GDM1 (cell line): ENCODE measurements at regions not wholly inside any gene's neighbourhood (a gene's known extent, or its start where the extent isn't known, plus 50 kb on each side); places are given as distances from the start of the nearest gene placed in this dataset.

Experiments used
- DNase-seq: peaks from one replicate; lab custom pipeline; 2025; lab: John Stamatoyannopoulos, UW

DNA sequence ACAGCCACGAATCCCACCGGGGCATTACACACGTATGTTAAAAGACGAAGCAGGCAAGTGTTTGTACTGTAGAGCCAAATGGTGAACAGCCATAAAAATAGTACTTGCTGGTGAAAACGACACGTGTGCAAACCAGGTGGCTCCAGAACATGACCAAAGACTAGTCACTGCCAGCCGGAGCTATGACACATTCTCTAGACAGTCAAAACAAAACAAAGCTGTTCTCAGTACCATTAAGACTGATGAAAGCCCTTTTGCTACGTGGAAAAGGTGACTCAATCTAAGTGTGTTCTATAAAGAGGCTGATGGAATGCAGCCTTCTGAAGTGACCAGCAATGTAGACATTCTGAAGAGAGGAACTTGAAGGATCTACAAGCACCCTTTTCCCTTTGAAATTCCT is 367.7 kb upstream of the NETO1 start:
- DNase-seq, result no peak

GRCh38 chr18:73232933-73233332 is 365.1 kb upstream of the NETO1 start:
- DNase-seq, result no peak

- no peak for DNase-seq
These were observed 352.9 kb upstream of the NETO1 start for GRCh38 chr18:73220663-73221062.

GRCh38 chr18:73218293-73218692 is 350.5 kb upstream of the NETO1 start:
- no peak for DNase-seq

DNA sequence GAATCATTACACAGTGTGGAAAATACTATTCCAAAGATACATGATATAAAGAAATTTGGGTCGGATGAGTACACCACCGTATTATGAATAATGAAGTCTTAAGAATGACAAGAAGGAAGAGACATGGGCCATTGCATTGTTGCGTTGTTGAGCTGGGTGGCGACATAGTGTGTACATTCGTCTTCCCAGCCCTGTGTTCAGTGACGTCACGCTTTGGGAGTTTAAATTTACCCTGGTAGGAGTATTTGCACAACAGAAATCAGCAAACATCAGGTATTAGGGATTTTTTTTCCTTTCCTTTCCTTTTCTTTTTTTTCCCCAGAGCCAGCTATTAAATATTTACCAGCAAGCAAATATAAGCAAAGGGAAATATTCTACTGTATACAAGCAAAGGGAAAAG is 347.2 kb upstream of the NETO1 start:
- DNase-seq, result no peak

DNA sequence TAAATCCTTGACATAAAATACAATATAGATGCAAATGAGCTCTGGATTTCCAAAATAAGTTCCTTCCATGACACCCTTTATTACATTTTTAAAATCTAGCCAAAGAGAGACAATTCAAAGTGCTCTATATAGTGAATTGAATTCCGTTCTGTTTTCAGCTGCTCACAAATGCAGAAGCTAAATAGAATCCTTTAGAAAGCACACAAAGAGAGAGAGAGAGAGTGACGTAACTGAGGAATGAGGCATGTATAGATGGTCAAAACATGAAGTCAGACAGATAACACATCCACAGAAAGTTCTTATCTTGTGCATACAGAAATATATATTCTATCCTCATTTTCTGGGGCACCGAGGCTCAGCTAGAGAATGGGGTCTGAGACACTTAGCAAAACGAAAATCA is 344.7 kb upstream of the NETO1 start:
- DNase-seq, result no peak

- no peak for DNase-seq
These were observed 334.2 kb upstream of the NETO1 start for GRCh38 chr18:73201940-73202339.

- no peak for DNase-seq
These were observed 331.4 kb upstream of the NETO1 start for GRCh38 chr18:73199151-73199550.

GRCh38 chr18:73189718-73190117 is 321.9 kb upstream of the NETO1 start:
- DNase-seq, result no peak

DNA sequence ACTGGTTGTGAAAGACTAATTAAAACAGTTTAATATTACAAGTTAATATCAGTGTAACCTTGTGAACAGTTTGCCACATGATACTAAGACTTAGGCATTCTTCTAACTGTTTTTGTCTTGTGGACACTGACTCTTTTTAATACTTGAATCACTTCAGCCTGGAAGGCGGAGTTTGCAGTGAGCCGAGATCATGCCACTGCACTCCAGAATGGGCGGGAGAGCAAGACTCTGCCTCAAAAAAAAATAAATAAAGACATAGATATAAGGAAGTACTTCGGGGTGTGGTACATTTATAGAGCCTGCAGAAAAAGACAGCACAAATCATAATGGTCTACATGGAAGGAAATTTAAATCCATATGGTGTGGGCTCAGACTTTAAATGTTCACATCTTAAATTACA is 300.4 kb upstream of the NETO1 start:
- no peak for DNase-seq

- no peak for DNase-seq
These were observed 296.6 kb upstream of the NETO1 start for GRCh38 chr18:73164430-73164829.

- DNase-seq, result no peak
These were observed 295.4 kb upstream of the NETO1 start for GRCh38 chr18:73163236-73163635.

DNA sequence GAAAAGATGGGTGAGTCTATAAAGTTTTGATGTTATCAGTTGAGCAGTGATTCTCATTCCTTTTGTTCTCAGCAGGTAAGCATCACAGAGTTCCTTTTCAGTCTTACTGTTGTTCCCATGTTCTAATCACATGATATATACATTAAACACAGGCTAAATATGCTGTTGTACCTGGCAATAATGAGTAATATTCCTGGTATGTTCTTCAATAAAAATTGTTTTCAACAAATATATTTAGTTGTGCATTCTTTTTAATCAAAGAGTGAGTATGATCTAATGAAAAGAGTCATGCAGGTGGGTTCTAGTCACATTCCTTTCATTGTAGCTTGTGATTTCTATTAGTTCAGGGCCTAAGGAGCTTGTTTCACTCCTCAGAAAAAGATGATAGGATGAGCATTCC is 288.3 kb upstream of the NETO1 start:
- DNase-seq, result no peak

DNA sequence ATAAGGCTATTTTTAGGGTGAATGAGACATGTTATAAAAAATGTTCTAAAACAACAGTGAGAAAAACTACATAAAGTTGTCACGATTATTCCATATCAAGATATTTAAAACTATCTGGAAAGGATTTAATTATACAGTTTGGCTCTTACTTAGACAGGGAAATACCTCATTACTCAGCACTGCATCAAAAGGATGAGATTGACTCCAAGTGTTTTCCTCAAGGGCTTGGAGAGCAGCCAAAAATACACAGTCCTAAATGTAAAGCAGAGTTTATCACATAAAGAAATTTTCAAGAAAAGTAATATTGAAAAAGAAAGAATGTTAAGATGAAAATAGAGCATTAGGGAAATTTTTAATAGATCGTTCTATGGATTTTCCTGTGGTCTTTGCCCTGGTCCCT is 285.5 kb upstream of the NETO1 start:
- DNase-seq, result no peak

DNA sequence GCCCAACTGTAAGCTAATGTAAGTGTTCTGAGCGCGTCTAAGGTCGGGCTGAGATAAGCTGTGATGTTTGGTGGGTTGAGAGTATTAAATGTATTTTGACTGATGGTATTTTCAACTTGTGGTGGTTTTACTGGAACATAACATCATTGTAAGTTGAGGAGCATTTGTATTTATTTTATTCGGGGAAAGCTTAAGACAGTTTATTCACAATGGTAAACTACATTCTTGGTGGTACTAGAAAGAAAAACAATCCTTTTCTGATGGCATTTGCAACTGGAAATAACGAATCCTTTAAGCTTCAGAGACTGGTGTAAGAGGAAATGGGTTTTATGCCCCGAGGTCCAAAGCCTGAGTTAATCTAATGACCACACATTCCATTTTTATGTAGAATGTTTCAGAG is 283.3 kb upstream of the NETO1 start:
- DNase-seq, result no peak

GRCh38 chr18:73150199-73150598 is 282.4 kb upstream of the NETO1 start:
- no peak for DNase-seq

DNA sequence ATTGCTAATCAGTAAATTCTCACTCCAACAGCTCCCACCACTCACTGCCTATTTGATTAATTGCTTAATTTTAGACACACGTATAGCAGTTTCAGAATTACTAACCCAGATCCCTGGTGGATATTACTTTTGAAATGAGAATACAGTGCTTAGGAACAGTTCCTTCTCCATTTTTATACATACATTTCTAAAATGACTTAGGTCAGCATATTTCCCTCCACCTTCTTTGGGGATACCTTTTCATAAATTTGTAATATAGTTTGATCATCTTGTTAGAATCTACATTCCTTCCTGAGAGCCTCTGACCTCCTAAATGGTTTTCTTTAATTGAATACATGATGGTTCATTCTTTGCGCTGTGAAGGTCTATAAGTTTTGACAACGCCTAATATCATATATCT is 279.8 kb upstream of the NETO1 start:
- no peak for DNase-seq

DNA sequence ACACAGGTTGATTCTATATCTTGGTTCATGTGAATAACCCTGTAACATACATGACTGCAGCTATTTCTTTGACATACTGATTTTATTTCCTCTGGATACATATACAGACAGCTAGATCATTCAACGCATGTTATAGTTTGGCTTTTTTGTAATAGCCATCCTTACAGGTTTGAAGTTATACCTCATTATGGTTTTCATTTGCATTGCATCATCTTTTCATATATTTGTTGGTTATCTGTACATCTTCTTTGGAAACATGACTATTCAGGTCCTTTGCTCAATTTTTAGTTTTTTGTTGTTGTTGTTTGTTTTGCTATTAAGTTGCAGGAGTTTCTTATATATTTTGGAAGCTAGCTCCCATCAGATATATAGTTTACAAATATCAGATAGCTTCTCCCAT is 276.2 kb upstream of the NETO1 start:
- DNase-seq, result no peak

GRCh38 chr18:73136134-73136533 is 268.3 kb upstream of the NETO1 start:
- DNase-seq, result no peak

DNA sequence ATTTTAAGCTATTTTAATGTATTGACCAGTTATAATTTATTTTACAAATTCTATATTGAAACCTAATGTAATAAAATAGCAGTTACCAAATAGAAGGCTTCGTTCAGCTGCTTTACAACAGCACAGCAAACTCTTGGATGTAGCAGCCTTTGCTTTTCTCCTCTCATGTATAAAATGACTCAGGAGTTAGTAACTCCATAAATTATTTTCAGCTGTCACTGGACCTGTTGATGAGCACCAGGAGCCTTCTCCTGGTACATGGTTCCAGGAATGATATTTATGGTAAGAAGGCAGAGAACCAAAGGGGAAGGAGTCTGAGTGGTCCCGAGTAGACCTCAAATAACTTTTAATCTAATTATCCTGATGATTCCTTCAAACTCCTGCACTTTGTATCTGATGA is 256.4 kb upstream of the NETO1 start:
- DNase-seq, result no peak

- no peak for DNase-seq
These were observed 253.4 kb upstream of the NETO1 start for GRCh38 chr18:73121207-73121606.

GRCh38 chr18:73120626-73121025 is 252.8 kb upstream of the NETO1 start:
- no peak for DNase-seq

GRCh38 chr18:73119574-73119973 is 251.8 kb upstream of the NETO1 start:
- peak; percentile 31 for DNase-seq

DNA sequence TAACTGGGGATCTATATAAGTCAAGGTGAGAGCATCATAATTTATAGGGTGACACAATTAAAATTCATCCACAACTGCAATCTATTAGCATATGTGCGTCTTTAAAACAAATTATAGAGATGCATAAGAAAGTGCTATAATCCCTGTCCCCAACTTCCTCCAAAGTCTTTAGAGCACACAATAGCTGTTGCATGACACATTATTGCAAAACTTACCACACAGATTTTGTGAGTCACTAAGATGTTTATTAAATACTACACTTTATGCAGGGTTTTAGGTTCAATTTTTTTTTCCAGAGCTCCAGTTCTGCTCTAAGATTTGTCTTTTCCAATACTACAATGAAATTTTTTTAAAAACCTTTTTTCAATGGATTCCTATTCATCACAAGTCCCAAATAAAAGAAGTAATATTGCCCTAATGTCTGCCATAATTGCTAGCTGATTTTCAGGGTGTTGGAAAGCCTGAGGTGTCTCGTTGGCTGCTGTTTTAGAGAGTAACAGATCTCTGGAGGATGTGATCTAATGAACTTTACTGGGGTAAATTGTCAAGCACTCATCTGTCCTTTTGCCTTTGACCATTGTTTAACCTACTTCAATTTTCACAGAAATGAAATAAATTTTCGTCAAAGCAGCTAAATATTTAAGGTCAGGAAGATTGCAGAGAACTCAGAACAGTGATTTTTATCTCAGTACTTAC is 250.5 kb upstream of the NETO1 start:
- DNase-seq, result no peak

DNA sequence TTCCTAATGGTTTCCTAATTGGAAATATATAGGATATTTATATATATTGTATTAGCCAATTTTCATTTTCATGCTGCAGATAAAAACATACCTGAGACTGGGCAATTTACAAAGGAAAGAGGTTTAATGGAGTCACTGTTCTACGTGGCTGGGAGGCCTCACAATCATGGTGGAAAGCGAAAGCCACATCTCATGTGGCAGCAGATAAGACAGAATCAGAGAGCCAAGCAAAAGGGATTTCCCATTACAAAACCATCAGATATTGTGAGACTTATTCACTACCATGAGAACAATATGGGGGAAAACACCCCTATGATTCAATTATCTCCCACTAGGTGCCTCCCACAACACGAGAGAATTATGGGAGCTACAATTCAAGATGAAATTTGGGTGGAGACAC is 242.5 kb upstream of the NETO1 start:
- no peak for DNase-seq
